DND-41 (cell line): ENCODE measurements at regions not wholly inside any gene's neighbourhood (a gene's known extent, or its start where the extent isn't known, plus 50 kb on each side); places are given as distances from the start of the nearest gene placed in this dataset.

Source experiments
- ATAC-seq: fragments of 200-7000 bp; cut with Tn5 transposase; 3 replicates; pipeline ENCODE4 v1.9.1; 2021; ENCODE audit warnings: low read depth; ENCODE audit not compliant: insufficient read depth
- DNase-seq: peaks from one replicate; pipeline ENCODE4 v3.0.0-alpha.2; 2020
- H2AFZ ChIP-seq: 2 replicates; pipeline ENCODE4 v1.6.0; 2012; ENCODE audit warnings: low read depth, low read length
- H3K27ac ChIP-seq: 2 replicates; pipeline ENCODE4 v1.5.1; 2012; ENCODE audit warnings: low read length, inconsistent platforms
- H3K27me3 ChIP-seq: fragments of 200-600 bp; sonication (generic); 2 replicates; pipeline ENCODE4 v1.6.0; 2012; ENCODE audit warnings: low read length, mild to moderate bottlenecking, inconsistent platforms; ENCODE audit not compliant: insufficient read depth, poor library complexity
- H3K36me3 ChIP-seq: 2 replicates; pipeline ENCODE4 v1.5.1; 2012; ENCODE audit warnings: low read length, inconsistent platforms; ENCODE audit not compliant: insufficient read depth
- H3K4me1 ChIP-seq: 2 replicates; pipeline ENCODE4 v1.5.1; 2012; ENCODE audit warnings: mild to moderate bottlenecking, low read length; ENCODE audit not compliant: insufficient read depth
- H3K4me2 ChIP-seq: 2 replicates; pipeline ENCODE4 v1.6.0; 2012; ENCODE audit warnings: mild to moderate bottlenecking, moderate library complexity, low read length, inconsistent platforms; ENCODE audit not compliant: insufficient read depth
- H3K4me3 ChIP-seq, 2 experiments: fragments of 200-600 bp in 1 of 2; shearing (Covaris generic) in 1 of 2; 2 replicates each; pipeline ENCODE4 v1.5.1; 2012 to 2016; ENCODE audit warnings: inconsistent platforms in 2 of 2, low read length in 2 of 2, mild to moderate bottlenecking in 2 of 2, low read depth in 1 of 2, moderate library complexity in 1 of 2
- H3K79me2 ChIP-seq: 2 replicates; pipeline ENCODE4 v1.6.0; 2012; ENCODE audit warnings: low read length, inconsistent platforms; ENCODE audit not compliant: insufficient read depth
- H3K9ac ChIP-seq: 2 replicates; pipeline ENCODE4 v1.6.0; 2012; ENCODE audit warnings: low read depth, mild to moderate bottlenecking, inconsistent platforms, low read length, moderate library complexity
- H3K9me3 ChIP-seq: 2 replicates; pipeline ENCODE4 v1.5.1; 2012; ENCODE audit warnings: low read length, moderate library complexity, mild to moderate bottlenecking, inconsistent platforms; ENCODE audit not compliant: insufficient read depth, severe bottlenecking
- H4K20me1 ChIP-seq: 2 replicates; pipeline ENCODE4 v1.6.0; 2012; ENCODE audit warnings: low read length; ENCODE audit not compliant: insufficient read depth
- EZH2 ChIP-seq: IDR thresholded peaks from 3 replicates; pipeline ENCODE4 v1.6.1; 2012; ENCODE audit warnings: borderline replicate concordance, low read depth, mild to moderate bottlenecking, moderate library complexity, low read length, inconsistent platforms; ENCODE audit not compliant: severe bottlenecking
- TF ChIP-seq, protein P1 (sequence below): IDR thresholded peaks from 2 replicates; pipeline ENCODE4 v1.5.1; 2012; ENCODE audit warnings: borderline replicate concordance, low read length, moderate library complexity, mild to moderate bottlenecking; ENCODE audit not compliant: poor library complexity, severe bottlenecking; ENCODE audit errors: extremely low read depth

GRCh38 chr10:108840944-108841343 is 1082.4 kb downstream of the XPNPEP1 start:
- Histone ChIP-seq H3K36me3 (no peaks in the 10 kb centered on the region), H3K27me3 (no peaks in the 10 kb centered on the region), H3K9me3 (no peaks in the 10 kb centered on the region), H3K79me2 (no peaks in the 10 kb centered on the region), H2AFZ (no peak overlapping the region), H3K27ac (no peak overlapping the region), H4K20me1 (no peaks in the 10 kb centered on the region), H3K4me3 (no peak overlapping the region), H3K9ac (no peak overlapping the region), H3K4me2 (no peak overlapping the region), H3K4me1 (no peaks in the 10 kb centered on the region)
- TF ChIP-seq EZH2: no peak
- TF ChIP-seq, protein P1, sequence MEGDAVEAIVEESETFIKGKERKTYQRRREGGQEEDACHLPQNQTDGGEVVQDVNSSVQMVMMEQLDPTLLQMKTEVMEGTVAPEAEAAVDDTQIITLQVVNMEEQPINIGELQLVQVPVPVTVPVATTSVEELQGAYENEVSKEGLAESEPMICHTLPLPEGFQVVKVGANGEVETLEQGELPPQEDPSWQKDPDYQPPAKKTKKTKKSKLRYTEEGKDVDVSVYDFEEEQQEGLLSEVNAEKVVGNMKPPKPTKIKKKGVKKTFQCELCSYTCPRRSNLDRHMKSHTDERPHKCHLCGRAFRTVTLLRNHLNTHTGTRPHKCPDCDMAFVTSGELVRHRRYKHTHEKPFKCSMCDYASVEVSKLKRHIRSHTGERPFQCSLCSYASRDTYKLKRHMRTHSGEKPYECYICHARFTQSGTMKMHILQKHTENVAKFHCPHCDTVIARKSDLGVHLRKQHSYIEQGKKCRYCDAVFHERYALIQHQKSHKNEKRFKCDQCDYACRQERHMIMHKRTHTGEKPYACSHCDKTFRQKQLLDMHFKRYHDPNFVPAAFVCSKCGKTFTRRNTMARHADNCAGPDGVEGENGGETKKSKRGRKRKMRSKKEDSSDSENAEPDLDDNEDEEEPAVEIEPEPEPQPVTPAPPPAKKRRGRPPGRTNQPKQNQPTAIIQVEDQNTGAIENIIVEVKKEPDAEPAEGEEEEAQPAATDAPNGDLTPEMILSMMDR: no peak
- DNase-seq (no peak), ATAC-seq (no peak)

DNA sequence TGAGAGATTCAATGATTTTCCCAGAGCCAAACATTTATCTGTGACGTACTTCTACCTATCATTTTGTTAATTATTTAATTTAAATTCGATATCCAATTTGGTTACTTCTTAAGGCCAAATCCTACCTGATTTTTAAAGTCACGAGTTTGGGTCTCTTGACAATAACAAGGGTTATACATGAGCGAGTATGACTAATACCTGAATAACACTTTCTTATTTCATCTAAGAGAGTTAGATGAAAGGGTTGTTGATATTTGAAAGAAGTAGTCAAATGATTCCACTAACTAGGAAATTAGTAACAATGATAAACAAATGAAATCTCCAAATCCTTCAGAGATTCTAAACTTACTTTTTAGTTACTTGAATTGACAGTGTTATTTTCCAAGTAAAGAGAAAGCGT is 1086.9 kb downstream of the XPNPEP1 start:
- Histone ChIP-seq H2AFZ (no peak overlapping the region), H3K4me1 (no peaks in the 10 kb centered on the region), H3K36me3 (no peaks in the 10 kb centered on the region), H3K9ac (no peak overlapping the region), H3K4me2 (no peak overlapping the region), H3K27ac (no peak overlapping the region), H4K20me1 (no peaks in the 10 kb centered on the region), H3K27me3 (no peaks in the 10 kb centered on the region), H3K9me3 (no peaks in the 10 kb centered on the region), H3K4me3 (no peak overlapping the region), H3K79me2 (no peaks in the 10 kb centered on the region)
- no peak for ATAC-seq
- TF ChIP-seq EZH2: no peak
- TF ChIP-seq, protein P1: no peak
- no peak for DNase-seq

GRCh38 chr10:108822026-108822425 is 1101.3 kb downstream of the XPNPEP1 start:
- Histone ChIP-seq H3K4me3 (no peak overlapping the region), H3K4me1 (no peaks in the 10 kb centered on the region), H3K9me3 (no peaks in the 10 kb centered on the region), H2AFZ (no peak overlapping the region), H3K9ac (no peak overlapping the region), H3K27me3 (no peaks in the 10 kb centered on the region), H3K4me2 (no peak overlapping the region), H3K27ac (no peak overlapping the region), H3K36me3 (no peaks in the 10 kb centered on the region), H4K20me1 (no peaks in the 10 kb centered on the region), H3K79me2 (no peaks in the 10 kb centered on the region)
- no peak for TF ChIP-seq EZH2
- TF ChIP-seq, protein P1: no peak
- ATAC-seq (no peak), DNase-seq (no peak)

DNA sequence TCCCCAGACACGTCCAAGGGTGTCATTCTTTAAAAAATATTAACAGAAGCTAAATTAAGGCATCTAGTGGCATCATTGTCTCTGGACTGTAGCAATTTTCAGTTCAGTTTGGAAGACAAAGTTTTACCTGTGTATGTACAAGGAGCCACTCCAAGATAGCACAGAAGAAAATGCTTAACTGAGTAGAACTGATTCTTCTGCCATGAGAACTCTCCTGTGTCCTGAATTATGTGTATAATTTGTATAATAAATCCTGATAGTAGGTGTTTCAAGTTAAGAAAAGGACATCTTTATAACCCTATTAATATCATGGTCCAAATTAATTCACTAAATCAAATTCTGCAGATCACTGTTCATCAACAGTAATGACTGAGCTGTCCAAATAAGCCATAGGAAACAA is 1104.0 kb downstream of the XPNPEP1 start:
- no peak for ATAC-seq

More for the DNA sequence above, 1104.0 kb downstream of the XPNPEP1 start:
- H3K79me2 ChIP-seq: no peaks in the 10 kb centered on the region
- H3K27me3 ChIP-seq: no peaks in the 10 kb centered on the region
- H3K9me3 ChIP-seq: no peaks in the 10 kb centered on the region
- no peak overlapping the region for H2AFZ ChIP-seq
- H3K36me3 ChIP-seq: no peaks in the 10 kb centered on the region
- H3K4me2 ChIP-seq: no peak overlapping the region
- H3K27ac ChIP-seq: no peak overlapping the region
- H3K4me3 ChIP-seq: no peak overlapping the region
- H4K20me1 ChIP-seq: no peaks in the 10 kb centered on the region
- no peaks in the 10 kb centered on the region for H3K4me1 ChIP-seq
- H3K9ac ChIP-seq: no peak overlapping the region
- no peak for TF ChIP-seq EZH2
- TF ChIP-seq, protein P1: no peak
- DNase-seq: no peak
